T-helper 1 cell (primary cell): ENCODE measurements at regions not wholly inside any gene's neighbourhood (a gene's known extent, or its start where the extent isn't known, plus 50 kb on each side); places are given as distances from the start of the nearest gene placed in this dataset.

Experiments
- DNase-seq, 5 donors: peaks; one replicate each; pipeline ENCODE4 v3.0.0-alpha.2; 2012 to 2020

GRCh38 chr9:27673641-27674040 lies 100.4 kb upstream of the C9orf72 start:
- DNase-seq = no peak

GRCh38 chr9:27675354-27675753 lies 102.1 kb upstream of the C9orf72 start:
- no peak for DNase-seq

GRCh38 chr9:27676827-27677226 lies 103.5 kb upstream of the C9orf72 start:
- no peak for DNase-seq

- DNase-seq = no peak
Observed at GRCh38 chr9:27679338-27679737, 106.1 kb upstream of the C9orf72 start.

GRCh38 chr9:27683181-27683580 lies 109.9 kb upstream of the C9orf72 start:
- DNase-seq = no peak

- DNase-seq = no peak
Observed at GRCh38 chr9:27688954-27689353, 115.7 kb upstream of the C9orf72 start.

- peak in 1 of 5 donors; percentile 2 for DNase-seq
Observed at GRCh38 chr9:27690816-27691215, 117.5 kb upstream of the C9orf72 start.

- DNase-seq = no peak
Observed at GRCh38 chr9:27699621-27700020, 126.3 kb upstream of the C9orf72 start.

- DNase-seq = no peak
Observed at GRCh38 chr9:27701016-27701415, 127.7 kb upstream of the C9orf72 start.

- no peak for DNase-seq
Observed at GRCh38 chr9:27701587-27701986, 128.3 kb upstream of the C9orf72 start.

- no peak for DNase-seq
Observed at GRCh38 chr9:27703216-27703980, 130.1 kb upstream of the C9orf72 start.

GRCh38 chr9:27711241-27711640 lies 138.0 kb upstream of the C9orf72 start:
- no peak for DNase-seq

GRCh38 chr9:27712806-27713205 lies 139.5 kb upstream of the C9orf72 start:
- DNase-seq = no peak

GRCh38 chr9:27714388-27714787 lies 141.1 kb upstream of the C9orf72 start:
- no peak for DNase-seq

GRCh38 chr9:27715651-27716050 lies 142.4 kb upstream of the C9orf72 start:
- no peak for DNase-seq

GRCh38 chr9:27717991-27718390 lies 144.7 kb upstream of the C9orf72 start:
- no peak for DNase-seq

- DNase-seq = no peak
Observed at GRCh38 chr9:27719711-27720110, 146.4 kb upstream of the C9orf72 start.

- no peak for DNase-seq
Observed at GRCh38 chr9:27722866-27723265, 149.6 kb upstream of the C9orf72 start.

- peak in 2 of 5 donors; percentile 22 to 33 for DNase-seq
Observed at GRCh38 chr9:27726244-27727081, 153.2 kb upstream of the C9orf72 start.

GRCh38 chr9:27732494-27732893 lies 159.2 kb upstream of the C9orf72 start:
- DNase-seq = peak in 1 of 5 donors; percentile 2

GRCh38 chr9:27743490-27743889 lies 170.2 kb upstream of the C9orf72 start:
- no peak for DNase-seq

GRCh38 chr9:27747450-27747849 lies 174.2 kb upstream of the C9orf72 start:
- no peak for DNase-seq

- no peak for DNase-seq
Observed at GRCh38 chr9:27749838-27750237, 176.6 kb upstream of the C9orf72 start.

- DNase-seq = no peak
Observed at GRCh38 chr9:27750566-27750965, 177.3 kb upstream of the C9orf72 start.
